Hepatocyte (in vitro differentiated cells): ENCODE measurements at regions not wholly inside any gene's neighbourhood (a gene's known extent, or its start where the extent isn't known, plus 50 kb on each side); places are given as distances from the start of the nearest gene placed in this dataset.

Experiments
- DNase-seq: peaks from one replicate; pipeline ENCODE4 v3.0.0-alpha.2; 2016; ENCODE audit warnings: low spot score
- H2AFZ ChIP-seq: fragments of 200-600 bp; sonication (generic); 2 replicates; pipeline ENCODE4 v1.6.0; 2016; ENCODE audit warnings: antibody characterized with exemption, mild to moderate bottlenecking
- H3K27ac ChIP-seq: fragments of 200-600 bp; sonication (generic); 2 replicates; pipeline ENCODE4 v1.5.1; 2016; ENCODE audit warnings: mild to moderate bottlenecking
- H3K27me3 ChIP-seq: fragments of 200-600 bp; sonication (generic); 2 replicates; pipeline ENCODE4 v1.6.1; 2016
- H3K36me3 ChIP-seq: fragments of 200-600 bp; sonication (generic); replicated peaks from 2 replicates; pipeline ENCODE4 v1.5.1; 2016; ENCODE audit warnings: low read depth; ENCODE audit not compliant: insufficient read depth
- H3K4me1 ChIP-seq: fragments of 200-600 bp; sonication (generic); 2 replicates; pipeline ENCODE4 v1.5.1; 2016; ENCODE audit warnings: mild to moderate bottlenecking, moderate library complexity; ENCODE audit not compliant: insufficient read depth
- H3K4me2 ChIP-seq: fragments of 200-600 bp; sonication (generic); 2 replicates; pipeline ENCODE4 v1.6.0; 2016
- H3K4me3 ChIP-seq: fragments of 200-600 bp; sonication (generic); 2 replicates; pipeline ENCODE4 v1.5.1; 2016; ENCODE audit warnings: mild to moderate bottlenecking
- H3K79me2 ChIP-seq: fragments of 200-600 bp; sonication (generic); 2 replicates; pipeline ENCODE4 v1.6.0; 2017; ENCODE audit warnings: mild to moderate bottlenecking
- H3K9me2 ChIP-seq: fragments of 200-600 bp; sonication (generic); replicated peaks from 2 replicates; pipeline ENCODE4 v1.6.0; 2017; ENCODE audit warnings: mild to moderate bottlenecking; ENCODE audit not compliant: insufficient read depth
- H3K9me3 ChIP-seq: fragments of 200-600 bp; sonication (generic); 2 replicates; pipeline ENCODE4 v1.5.1; 2016; ENCODE audit warnings: low read depth, mild to moderate bottlenecking
- H4K20me1 ChIP-seq: fragments of 200-600 bp; sonication (generic); 2 replicates; pipeline ENCODE4 v1.6.0; 2016; ENCODE audit warnings: mild to moderate bottlenecking; ENCODE audit not compliant: insufficient read depth, poor library complexity, severe bottlenecking
- EZH2 ChIP-seq: fragments of 200-600 bp; sonication (generic); IDR thresholded peaks from 2 replicates; pipeline ENCODE4 v1.6.1; 2016; ENCODE audit warnings: antibody characterized with exemption, mild to moderate bottlenecking, borderline replicate concordance
- EZH2phosphoT487 ChIP-seq: fragments of 200-600 bp; sonication (generic); IDR thresholded peaks from one replicate; pipeline ENCODE4 v1.6.1; 2018; ENCODE audit warnings: antibody characterized with exemption, mild to moderate bottlenecking, low read depth, moderate library complexity; ENCODE audit not compliant: unreplicated experiment, severe bottlenecking
- WGBS: methylation state at CpG from one replicate; pipeline ENCODE4 v1.1.6; 2016; ENCODE audit warnings: low lambda C conversion rate; ENCODE audit errors: missing lambda C conversion rate; 5-methylcytosine and 5-hydroxymethylcytosine counted together
- TF ChIP-seq, protein P1 (sequence below): fragments of 200-600 bp; sonication (generic); IDR thresholded peaks from 2 replicates; pipeline ENCODE4 v1.5.1; 2016; ENCODE audit warnings: antibody characterized with exemption, mild to moderate bottlenecking; ENCODE audit not compliant: poor library complexity

DNA sequence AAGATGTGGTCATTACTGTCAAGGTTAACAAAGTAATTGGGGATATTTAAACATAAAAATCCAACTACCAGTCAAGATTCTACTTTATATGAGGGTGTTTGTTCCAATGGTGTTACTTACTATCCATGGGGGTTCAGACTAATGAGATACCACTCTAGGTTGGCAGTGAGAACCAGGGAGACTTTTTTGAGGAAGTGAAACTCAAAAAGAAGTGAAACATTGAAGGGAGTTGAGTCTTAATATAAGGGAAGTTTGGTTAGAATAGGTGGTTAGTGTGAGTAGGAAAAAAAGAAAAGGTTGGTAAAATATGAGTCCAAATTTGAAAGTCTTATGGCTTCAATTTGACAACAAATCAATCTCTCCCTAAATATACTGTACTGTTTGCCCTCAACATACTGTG is 123.6 kb upstream of the ANK3 start:
- DNase-seq = no peak
- Histone ChIP-seq H4K20me1 (no peaks in the 10 kb centered on the region), H3K27ac (no peak overlapping the region), H2AFZ (no peak overlapping the region), H3K27me3 (no peaks in the 10 kb centered on the region), H3K4me1 (no peaks in the 10 kb centered on the region), H3K9me2 (no peaks in the 10 kb centered on the region), H3K4me2 (no peak overlapping the region), H3K9me3 (no peaks in the 10 kb centered on the region), H3K79me2 (no peaks in the 10 kb centered on the region), H3K4me3 (no peak overlapping the region), H3K36me3 (no peaks in the 10 kb centered on the region)
- no peak for TF ChIP-seq EZH2phosphoT487
- TF ChIP-seq EZH2 = no peak
- TF ChIP-seq, protein P1, sequence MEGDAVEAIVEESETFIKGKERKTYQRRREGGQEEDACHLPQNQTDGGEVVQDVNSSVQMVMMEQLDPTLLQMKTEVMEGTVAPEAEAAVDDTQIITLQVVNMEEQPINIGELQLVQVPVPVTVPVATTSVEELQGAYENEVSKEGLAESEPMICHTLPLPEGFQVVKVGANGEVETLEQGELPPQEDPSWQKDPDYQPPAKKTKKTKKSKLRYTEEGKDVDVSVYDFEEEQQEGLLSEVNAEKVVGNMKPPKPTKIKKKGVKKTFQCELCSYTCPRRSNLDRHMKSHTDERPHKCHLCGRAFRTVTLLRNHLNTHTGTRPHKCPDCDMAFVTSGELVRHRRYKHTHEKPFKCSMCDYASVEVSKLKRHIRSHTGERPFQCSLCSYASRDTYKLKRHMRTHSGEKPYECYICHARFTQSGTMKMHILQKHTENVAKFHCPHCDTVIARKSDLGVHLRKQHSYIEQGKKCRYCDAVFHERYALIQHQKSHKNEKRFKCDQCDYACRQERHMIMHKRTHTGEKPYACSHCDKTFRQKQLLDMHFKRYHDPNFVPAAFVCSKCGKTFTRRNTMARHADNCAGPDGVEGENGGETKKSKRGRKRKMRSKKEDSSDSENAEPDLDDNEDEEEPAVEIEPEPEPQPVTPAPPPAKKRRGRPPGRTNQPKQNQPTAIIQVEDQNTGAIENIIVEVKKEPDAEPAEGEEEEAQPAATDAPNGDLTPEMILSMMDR = no peak

DNA sequence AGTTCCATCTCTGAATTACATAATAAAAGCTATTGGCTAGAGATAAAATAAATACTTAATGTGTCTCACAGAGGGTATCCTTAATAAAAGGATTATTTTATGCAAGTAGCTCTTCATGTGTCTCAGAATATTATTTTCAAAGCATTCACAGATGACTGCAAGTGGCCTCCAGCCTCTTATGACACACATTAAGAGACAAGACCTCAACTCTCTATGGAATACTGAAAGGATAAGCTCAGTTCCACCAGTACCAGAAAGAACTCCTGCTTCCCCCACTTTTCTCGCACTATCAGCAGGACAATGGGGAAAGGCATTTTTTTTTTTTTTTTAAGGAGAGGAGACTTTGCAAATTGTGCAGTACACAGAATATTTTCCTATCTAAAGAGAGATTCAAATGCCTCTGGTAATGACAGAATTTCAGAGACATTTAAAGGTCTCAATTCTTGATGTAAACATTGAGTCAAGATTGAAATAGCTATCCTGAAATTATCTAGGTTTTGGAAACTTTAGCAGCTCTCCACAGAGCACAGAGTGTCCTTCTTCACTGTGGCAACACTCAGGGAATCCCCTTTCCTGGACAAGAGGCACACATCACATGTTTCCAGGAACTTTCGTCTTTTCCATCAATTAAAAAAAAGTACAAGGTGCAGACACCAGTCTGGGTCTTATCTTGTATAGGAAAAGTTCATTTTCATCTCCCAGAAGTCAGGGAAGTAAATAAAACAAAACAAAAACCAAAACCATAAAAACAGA is 122.0 kb upstream of the ANK3 start:
- TF ChIP-seq EZH2phosphoT487 (no peak), EZH2 (no peak)
- TF ChIP-seq, protein P1 = no peak

DNA sequence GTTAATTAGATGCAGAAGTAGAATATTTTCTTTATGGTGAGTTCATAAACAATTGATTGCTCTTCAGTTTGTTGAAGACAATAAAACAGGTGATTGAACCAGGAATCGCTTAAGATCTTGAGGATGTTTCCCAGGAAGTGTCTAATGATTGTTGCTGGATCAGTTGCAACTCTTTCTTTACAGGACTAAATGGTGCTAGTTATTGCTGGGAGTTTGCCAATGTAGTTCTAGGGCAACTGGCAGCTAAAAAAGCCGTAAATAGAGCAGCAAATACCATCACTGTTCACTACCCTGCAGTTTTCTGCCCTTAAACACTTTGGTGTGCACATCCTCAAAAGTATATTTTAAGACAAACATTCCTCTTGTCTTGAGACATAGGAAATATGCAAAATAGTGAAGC is 119.2 kb upstream of the ANK3 start:
- no peak for DNase-seq
- H3K79me2 ChIP-seq = no peaks in the 10 kb centered on the region
- H3K36me3 ChIP-seq = no peaks in the 10 kb centered on the region
- TF ChIP-seq, protein P1 = no peak
- TF ChIP-seq EZH2 (no peak), EZH2phosphoT487 (no peak)
- no peaks in the 10 kb centered on the region for H3K9me3 ChIP-seq
- no peak overlapping the region for H3K4me2 ChIP-seq
- 86% methylated on average over 2 of the region's 2 CpGs for WGBS
- H2AFZ ChIP-seq = no peak overlapping the region
- H4K20me1 ChIP-seq = no peaks in the 10 kb centered on the region
- H3K27me3 ChIP-seq = no peaks in the 10 kb centered on the region
- no peaks in the 10 kb centered on the region for H3K4me1 ChIP-seq
- no peaks in the 10 kb centered on the region for H3K9me2 ChIP-seq
- H3K27ac ChIP-seq = no peak overlapping the region
- H3K4me3 ChIP-seq = no peak overlapping the region

More for the DNA sequence above, 122.0 kb upstream of the ANK3 start:
- DNase-seq = no peak
- WGBS = 80% methylated on average over 2 of the region's 2 CpGs
- Histone ChIP-seq H3K4me2 (no peak overlapping the region), H3K4me1 (no peaks in the 10 kb centered on the region), H4K20me1 (no peaks in the 10 kb centered on the region), H3K36me3 (no peaks in the 10 kb centered on the region), H3K9me3 (no peaks in the 10 kb centered on the region), H3K4me3 (no peak overlapping the region), H3K9me2 (no peaks in the 10 kb centered on the region), H3K27ac (no peak overlapping the region), H3K27me3 (no peaks in the 10 kb centered on the region), H3K79me2 (no peaks in the 10 kb centered on the region), H2AFZ (no peak overlapping the region)
